ENCODE measurements at regions not wholly inside any gene's neighbourhood (a gene's known extent, or its start where the extent isn't known, plus 50 kb on each side); places are given as distances from the start of the nearest gene placed in this dataset.

- Histone ChIP-seq H2AFZ (ENCODE audit: insufficient read depth, low read depth, low read length, poor library complexity, severe bottlenecking) (no peak overlapping the region), H3K4me1 (ENCODE audit: control insufficient read depth in 1 of 2, insufficient read depth in 2 of 2, low read length in 2 of 2) (no peaks in the 10 kb centered on the region), H3K27ac (ENCODE audit: low read depth in 1 of 2, low read length in 2 of 2) (no peak overlapping the region), H3K4me2 (replicated peaks; ENCODE audit: extremely low read depth, low read length, poor library complexity, severe bottlenecking) (no peak overlapping the region), H3K79me2 (ENCODE audit: insufficient read depth, low read length) (no peaks in the 10 kb centered on the region), H3K9me3 (replicated peaks in 1 of 2; ENCODE audit: control insufficient read depth in 1 of 2, insufficient read depth in 1 of 2, low read length in 2 of 2) (no peaks in the 10 kb centered on the region), H4K20me1 (ENCODE audit: insufficient read depth, low read length) (no peaks in the 10 kb centered on the region), H3K9ac (ENCODE audit: insufficient read depth, low read length, poor library complexity, severe bottlenecking) (no peak overlapping the region), H3K4me3 (replicated peaks in 1 of 3; ENCODE audit: low read depth in 2 of 3, low read length in 3 of 3) (no peak overlapping the region), H3K27me3 (ENCODE audit: control insufficient read depth in 2 of 2, insufficient read depth in 2 of 2, low read length in 2 of 2) (no peaks in the 10 kb centered on the region), H3K36me3 (replicated peaks in 1 of 2; ENCODE audit: control insufficient read depth in 1 of 2, insufficient read depth in 2 of 2, low read length in 2 of 2) (no peaks in the 10 kb centered on the region)
- Mint-ChIP-seq H3K27ac (no peak overlapping the region), H3K9me3 (peaks cover 0 to 2% (median 0%) of the 10 kb centered on the region in 7 donors), H3K4me3 (no peak overlapping the region), H3K36me3 (no peaks in the 10 kb centered on the region), H3K4me1 (no peaks in the 10 kb centered on the region), H3K27me3 (ENCODE audit: low read depth in 3 of 3) (peaks cover under 1 to 3% (median 2%) of the 10 kb centered on the region in 3 donors)
- intact Hi-C loops (cut with micrococcal nuclease): no loop called here
- DNase-seq: no peak
- 72% methylated on average over 5 of the region's 8 CpGs for WGBS (ENCODE audit: insufficient coverage)
- TF ChIP-seq CTCF (IDR thresholded peaks at IDR 0.05): no peak
Observed at GRCh38 chr10:131433568-131433967, 122.0 kb upstream of the TCERG1L start.

- Histone ChIP-seq H3K36me3 (replicated peaks in 1 of 2; ENCODE audit: control insufficient read depth in 1 of 2, insufficient read depth in 2 of 2, low read length in 2 of 2) (no peaks in the 10 kb centered on the region), H3K4me2 (replicated peaks; ENCODE audit: extremely low read depth, low read length, poor library complexity, severe bottlenecking) (no peak overlapping the region), H3K79me2 (ENCODE audit: insufficient read depth, low read length) (no peaks in the 10 kb centered on the region), H3K4me3 (replicated peaks in 1 of 3; ENCODE audit: low read depth in 2 of 3, low read length in 3 of 3) (no peak overlapping the region), H3K4me1 (ENCODE audit: control insufficient read depth in 1 of 2, insufficient read depth in 2 of 2, low read length in 2 of 2) (no peaks in the 10 kb centered on the region), H3K27me3 (ENCODE audit: control insufficient read depth in 2 of 2, insufficient read depth in 2 of 2, low read length in 2 of 2) (no peaks in the 10 kb centered on the region), H2AFZ (ENCODE audit: insufficient read depth, low read depth, low read length, poor library complexity, severe bottlenecking) (no peak overlapping the region), H3K9ac (ENCODE audit: insufficient read depth, low read length, poor library complexity, severe bottlenecking) (no peak overlapping the region), H3K9me3 (replicated peaks in 1 of 2; ENCODE audit: control insufficient read depth in 1 of 2, insufficient read depth in 1 of 2, low read length in 2 of 2) (no peaks in the 10 kb centered on the region), H4K20me1 (ENCODE audit: insufficient read depth, low read length) (no peaks in the 10 kb centered on the region), H3K27ac (ENCODE audit: low read depth in 1 of 2, low read length in 2 of 2) (no peak overlapping the region)
- H3K9me3 Mint-ChIP-seq: no peaks in the 10 kb centered on the region
- intact Hi-C loops (cut with micrococcal nuclease): no loop called here
- no peak overlapping the region for H3K27ac Mint-ChIP-seq
- no peak for TF ChIP-seq CTCF (IDR thresholded peaks at IDR 0.05)
- H3K36me3 Mint-ChIP-seq: no peaks in the 10 kb centered on the region
- no peaks in the 10 kb centered on the region for H3K4me1 Mint-ChIP-seq
- H3K27me3 Mint-ChIP-seq (ENCODE audit: low read depth in 3 of 3): peaks cover 2 to 5% (median 3%) of the 10 kb centered on the region in 3 donors
- 96% methylated on average over 6 of the region's 9 CpGs for WGBS (ENCODE audit: insufficient coverage)
- no peak for DNase-seq
- H3K4me3 Mint-ChIP-seq: no peak overlapping the region
Observed at GRCh38 chr10:131435232-131435631, 123.7 kb upstream of the TCERG1L start.

All from CD14-positive monocyte (primary cell).